HepG2 (cell line): ENCODE measurements at regions not wholly inside any gene's neighbourhood (a gene's known extent, or its start where the extent isn't known, plus 50 kb on each side); places are given as distances from the start of the nearest gene placed in this dataset.

Experiments used
- ATAC-seq: fragments of 200-7000 bp; cut with Tn5 transposase; 3 replicates; pipeline ENCODE4 v1.9.1; 2020; ENCODE audit warnings: mild to moderate bottlenecking, moderate library complexity
- BruUV-seq: library from RNA; stranded (reverse); fragments of 400-500 nt; replicated peaks from 2 replicates; lab custom pipeline; 2021; lab: Mats Ljungman, UMichigan
- CTCF ChIA-PET: fragments of 300-600 bp; formaldehyde crosslinking; extraction: SDS; loops from one replicate; lab custom pipeline; 2021; ENCODE audit warnings: low total read pairs, inconsistent platforms, low intra/inter-chr PET ratio; lab: Yijun Ruan, JAX
- POLR2A ChIA-PET: fragments of 350-600 bp; sonication (Branson Sonifier 250); formaldehyde crosslinking; loops from one replicate; lab custom pipeline; 2020; ENCODE audit warnings: antibody characterized with exemption, inconsistent platforms; lab: Yijun Ruan, JAX
- DNase-seq: peaks from one replicate; pipeline ENCODE4 v3.0.0-alpha.2; 2015; ENCODE audit warnings: low spot score
- FAIRE-seq: peaks from 3 replicates; lab custom pipeline; 2011; peaks lifted over from hg19 to GRCh38; lab: Jason Lieb, UNC
- H2AFZ ChIP-seq: one replicate; pipeline ENCODE4 v1.6.1; 2011; ENCODE audit warnings: low read length, inconsistent platforms
- H3K27ac ChIP-seq: fragments of 300-600 bp; 3 replicates; pipeline ENCODE4 v1.8.0; 2011; ENCODE audit warnings: mixed run types, mild to moderate bottlenecking, mixed read lengths, low read length, inconsistent platforms; ENCODE audit not compliant: insufficient read depth; ENCODE audit errors: extremely low read length
- H3K27me3 ChIP-seq, 2 experiments: fragments of 200-600 bp in 1 of 2; 2 replicates in 1 of 2; 3 replicates in 1 of 2; pipeline versions ENCODE4 v1.6.0 to v1.8.0; 2011; ENCODE audit warnings: low read length in 2 of 2, mild to moderate bottlenecking in 2 of 2, moderate library complexity in 2 of 2, inconsistent platforms in 1 of 2; ENCODE audit not compliant: insufficient read depth in 2 of 2, control insufficient read depth in 1 of 2
- H3K36me3 ChIP-seq, 2 experiments: fragments of 200-600 bp in 1 of 2; replicated peaks in 1 of 2; 2 replicates in 1 of 2; 3 replicates in 1 of 2; pipeline versions ENCODE4 v1.5.1 to v1.8.0; 2011; ENCODE audit warnings: low read length in 2 of 2, inconsistent platforms in 1 of 2; ENCODE audit not compliant: insufficient read depth in 2 of 2, control insufficient read depth in 1 of 2
- H3K4me1 ChIP-seq: 2 replicates; pipeline ENCODE4 v1.5.1; 2012; ENCODE audit warnings: low read length, inconsistent platforms; ENCODE audit not compliant: insufficient read depth
- H3K4me2 ChIP-seq: 2 replicates; pipeline ENCODE4 v1.6.0; 2011; ENCODE audit warnings: low read depth, low read length, inconsistent platforms
- H3K4me3 ChIP-seq, 3 experiments: fragments of 200-600 bp in 1 of 3; sonication (generic), shearing (Covaris generic) in 1 of 3; replicated peaks in 1 of 3; 2 replicates each; pipeline ENCODE4 v1.5.1; 2011 to 2016; ENCODE audit warnings: low read length in 3 of 3, inconsistent platforms in 2 of 3, low read depth in 2 of 3, mild to moderate bottlenecking in 2 of 3, control low read depth in 1 of 3, mixed read lengths in 1 of 3; ENCODE audit not compliant: insufficient read depth in 1 of 3
- H3K79me2 ChIP-seq: one replicate; pipeline ENCODE4 v1.6.1; 2011; ENCODE audit warnings: low read length, inconsistent platforms; ENCODE audit not compliant: insufficient read depth
- H3K9ac ChIP-seq: 2 replicates; pipeline ENCODE4 v1.6.0; 2011; ENCODE audit warnings: mild to moderate bottlenecking, low read depth, low read length, inconsistent platforms; ENCODE audit not compliant: insufficient read depth
- H3K9me3 ChIP-seq: 2 replicates; pipeline ENCODE4 v1.5.1; 2012; ENCODE audit warnings: mild to moderate bottlenecking, low read length
- H4K20me1 ChIP-seq: 2 replicates; pipeline ENCODE4 v1.6.0; 2011; ENCODE audit warnings: inconsistent platforms, mild to moderate bottlenecking, low read length, moderate library complexity; ENCODE audit not compliant: insufficient read depth
- AHR ChIP-seq: IDR thresholded peaks from 2 replicates; pipeline ENCODE4 v1.6.1; 2018; ENCODE audit warnings: missing genetic modification reagents, missing compliant biosample characterization
- CEBPG ChIP-seq: IDR thresholded peaks from 2 replicates; pipeline ENCODE4 v1.6.1; 2016
- HOXA5 ChIP-seq: sonication (generic); formaldehyde crosslinking; IDR thresholded peaks from 2 replicates; pipeline ENCODE4 v1.4.0; 2020; ENCODE audit warnings: missing genetic modification reagents
- NFE2 ChIP-seq: sonication (generic); formaldehyde crosslinking; IDR thresholded peaks from 2 replicates; pipeline ENCODE4 v1.4.0; 2020; ENCODE audit warnings: missing genetic modification reagents
- TEAD3 ChIP-seq: optimal IDR thresholded peaks from 2 replicates; pipeline ENCODE3; 2016; ENCODE audit warnings: borderline replicate concordance
- ZBTB21 ChIP-seq: sonication (generic); formaldehyde crosslinking; IDR thresholded peaks from 2 replicates; pipeline ENCODE4 v1.4.0; 2020; ENCODE audit warnings: missing genetic modification reagents
- ZNF12 ChIP-seq: sonication (generic); formaldehyde crosslinking; IDR thresholded peaks from 2 replicates; pipeline ENCODE4 v1.5.0; 2020; ENCODE audit warnings: missing genetic modification reagents
- WGBS: methylation state at CpG from one replicate; pipeline ENCODE4 v1.1.6; 2017; ENCODE audit warnings: low lambda C conversion rate; 5-methylcytosine and 5-hydroxymethylcytosine counted together
- in situ Hi-C: cut with HindIII; loops from 2 replicates; pipeline ENCODE4 v1.10.0; 2017; ENCODE audit warnings: low pct_unique_long_range_greater_than_20kb; ENCODE audit not compliant: extremely low pct_ligation_motif_present
- intact Hi-C: fragments of 100-400 bp; cut with micrococcal nuclease; formaldehyde crosslinking; loops from one replicate; pipeline ENCODE4 v1.10.0; 2022; ENCODE audit not compliant: unreplicated experiment
- TF ChIP-seq, protein P1 (sequence below): sonication (generic); formaldehyde crosslinking; IDR thresholded peaks from 2 replicates; pipeline ENCODE4 v1.5.0; 2020; ENCODE audit warnings: missing genetic modification reagents
- TF ChIP-seq, protein P2 (sequence below): sonication (generic); formaldehyde crosslinking; IDR thresholded peaks from 2 replicates; pipeline ENCODE4 v1.5.0; 2020; ENCODE audit warnings: missing genetic modification reagents
- TF ChIP-seq, protein P3 (sequence below): fragments of 450-650 bp; IDR thresholded peaks from 2 replicates; pipeline ENCODE4 v1.6.1; 2017
- TF ChIP-seq, protein P4 (sequence below): sonication (generic); formaldehyde crosslinking; IDR thresholded peaks from 2 replicates; pipeline ENCODE4 v1.8.1; 2023; ENCODE audit warnings: mild to moderate bottlenecking, moderate library complexity, missing genetic modification reagents

DNA sequence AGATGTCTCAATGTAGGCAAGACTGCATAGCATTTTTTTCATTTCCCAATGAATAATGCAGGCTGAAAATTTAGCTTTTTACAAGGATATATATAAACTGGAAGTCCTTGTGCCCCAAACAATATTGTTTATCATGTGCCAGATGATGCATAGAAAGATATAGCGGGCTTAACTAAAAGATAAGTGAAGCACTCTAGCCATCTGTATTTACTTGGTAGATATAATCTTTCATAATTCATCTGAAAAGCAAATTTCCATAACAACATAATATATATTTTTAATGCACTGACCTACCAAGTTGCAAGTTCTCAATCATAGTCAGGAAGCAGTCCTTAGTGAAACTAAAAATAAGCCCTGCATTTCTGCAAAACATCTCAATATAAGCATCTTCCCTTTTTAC lies 653.3 kb downstream of the NLGN4X start:
- no peaks in the 10 kb centered on the region for H4K20me1 ChIP-seq
- H3K4me3 ChIP-seq: no peak overlapping the region
- H3K36me3 ChIP-seq: no peaks in the 10 kb centered on the region
- intact Hi-C loops (no loop called here), in situ Hi-C loops (no loop called here)
- FAIRE-seq (no peak), DNase-seq (no peak), ATAC-seq (no peak)
- CTCF ChIA-PET: no interaction called here
- H3K27ac ChIP-seq: no peak overlapping the region
- no peaks in the 10 kb centered on the region for H3K79me2 ChIP-seq
- no peak overlapping the region for H3K9ac ChIP-seq
- no TSS peak for BruUV-seq
- H3K27me3 ChIP-seq: no peaks in the 10 kb centered on the region
- H3K9me3 ChIP-seq: peaks cover 52% of the 10 kb centered on the region
- POLR2A ChIA-PET: no interaction called here
- H3K4me1 ChIP-seq: no peaks in the 10 kb centered on the region
- 0% methylated on average over 1 of the region's 1 CpG for WGBS
- no peak overlapping the region for H3K4me2 ChIP-seq
- H2AFZ ChIP-seq: no peak overlapping the region
- TF ChIP-seq NFE2 (CRISPR knock-in tag): no peak
- no peak for TF ChIP-seq TEAD3 (CRISPR knock-in tag)
- TF ChIP-seq AHR (CRISPR knock-in tag): no peak
- TF ChIP-seq, protein P1, sequence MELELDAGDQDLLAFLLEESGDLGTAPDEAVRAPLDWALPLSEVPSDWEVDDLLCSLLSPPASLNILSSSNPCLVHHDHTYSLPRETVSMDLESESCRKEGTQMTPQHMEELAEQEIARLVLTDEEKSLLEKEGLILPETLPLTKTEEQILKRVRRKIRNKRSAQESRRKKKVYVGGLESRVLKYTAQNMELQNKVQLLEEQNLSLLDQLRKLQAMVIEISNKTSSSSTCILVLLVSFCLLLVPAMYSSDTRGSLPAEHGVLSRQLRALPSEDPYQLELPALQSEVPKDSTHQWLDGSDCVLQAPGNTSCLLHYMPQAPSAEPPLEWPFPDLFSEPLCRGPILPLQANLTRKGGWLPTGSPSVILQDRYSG (CRISPR knock-in tag): no peak
- TF ChIP-seq CEBPG: no peak
- TF ChIP-seq ZNF12 (CRISPR knock-in tag): no peak
- TF ChIP-seq, protein P2, sequence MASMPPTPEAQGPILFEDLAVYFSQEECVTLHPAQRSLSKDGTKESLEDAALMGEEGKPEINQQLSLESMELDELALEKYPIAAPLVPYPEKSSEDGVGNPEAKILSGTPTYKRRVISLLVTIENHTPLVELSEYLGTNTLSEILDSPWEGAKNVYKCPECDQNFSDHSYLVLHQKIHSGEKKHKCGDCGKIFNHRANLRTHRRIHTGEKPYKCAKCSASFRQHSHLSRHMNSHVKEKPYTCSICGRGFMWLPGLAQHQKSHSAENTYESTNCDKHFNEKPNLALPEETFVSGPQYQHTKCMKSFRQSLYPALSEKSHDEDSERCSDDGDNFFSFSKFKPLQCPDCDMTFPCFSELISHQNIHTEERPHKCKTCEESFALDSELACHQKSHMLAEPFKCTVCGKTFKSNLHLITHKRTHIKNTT: no peak
- no peak for TF ChIP-seq ZBTB21 (CRISPR knock-in tag)
- TF ChIP-seq HOXA5 (CRISPR knock-in tag): no peak
- TF ChIP-seq, protein P3, sequence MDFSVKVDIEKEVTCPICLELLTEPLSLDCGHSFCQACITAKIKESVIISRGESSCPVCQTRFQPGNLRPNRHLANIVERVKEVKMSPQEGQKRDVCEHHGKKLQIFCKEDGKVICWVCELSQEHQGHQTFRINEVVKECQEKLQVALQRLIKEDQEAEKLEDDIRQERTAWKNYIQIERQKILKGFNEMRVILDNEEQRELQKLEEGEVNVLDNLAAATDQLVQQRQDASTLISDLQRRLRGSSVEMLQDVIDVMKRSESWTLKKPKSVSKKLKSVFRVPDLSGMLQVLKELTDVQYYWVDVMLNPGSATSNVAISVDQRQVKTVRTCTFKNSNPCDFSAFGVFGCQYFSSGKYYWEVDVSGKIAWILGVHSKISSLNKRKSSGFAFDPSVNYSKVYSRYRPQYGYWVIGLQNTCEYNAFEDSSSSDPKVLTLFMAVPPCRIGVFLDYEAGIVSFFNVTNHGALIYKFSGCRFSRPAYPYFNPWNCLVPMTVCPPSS: no peak
- TF ChIP-seq, protein P4, sequence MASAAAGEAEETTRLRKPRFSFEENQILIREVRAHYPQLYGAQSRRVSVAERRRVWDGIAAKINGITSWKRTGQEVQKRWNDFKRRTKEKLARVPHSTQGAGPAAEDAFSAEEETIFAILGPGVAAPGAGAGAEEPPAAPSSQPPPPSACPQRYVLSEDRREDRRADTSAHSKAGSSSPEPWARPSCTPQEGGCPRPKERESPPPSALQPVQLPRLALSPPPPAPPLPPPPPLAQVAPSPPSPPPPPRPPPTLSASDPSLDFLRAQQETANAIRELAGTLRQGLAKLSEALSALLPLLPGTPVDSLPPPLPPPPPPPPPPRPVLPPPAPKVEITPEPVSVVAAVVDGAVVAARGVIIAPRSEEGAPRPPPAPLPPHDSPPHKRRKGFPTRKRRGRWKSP: no peak
